Endodermal cell (in vitro differentiated cells): ENCODE measurements at regions not wholly inside any gene's neighbourhood (a gene's known extent, or its start where the extent isn't known, plus 50 kb on each side); places are given as distances from the start of the nearest gene placed in this dataset.

Experiments used
- DNase-seq: peaks from one replicate; pipeline ENCODE4 v3.0.0-alpha.2; 2017
- H3K27ac ChIP-seq: 2 replicates; pipeline ENCODE4 v1.5.1; 2013; ENCODE audit warnings: mild to moderate bottlenecking, low read depth, low read length, moderate library complexity
- H3K27me3 ChIP-seq: 2 replicates; pipeline ENCODE4 v1.6.1; 2013; ENCODE audit warnings: mild to moderate bottlenecking, low read length, moderate library complexity; ENCODE audit not compliant: insufficient read depth, control insufficient read depth, poor library complexity, severe bottlenecking
- H3K36me3 ChIP-seq: 2 replicates; pipeline ENCODE4 v1.7.0; 2013; ENCODE audit warnings: mild to moderate bottlenecking, low read length, moderate library complexity; ENCODE audit not compliant: control insufficient read depth, insufficient read depth
- H3K4me1 ChIP-seq: one replicate; pipeline ENCODE4 v1.7.0; 2013; ENCODE audit warnings: low read length; ENCODE audit not compliant: control insufficient read depth, insufficient read depth
- H3K4me3 ChIP-seq: 2 replicates; pipeline ENCODE4 v1.5.1; 2013; ENCODE audit warnings: mild to moderate bottlenecking, low read length, moderate library complexity
- H3K9ac ChIP-seq: 2 replicates; pipeline ENCODE4 v1.6.1; 2013; ENCODE audit warnings: mild to moderate bottlenecking, low read length, moderate library complexity; ENCODE audit not compliant: poor library complexity, severe bottlenecking; ENCODE audit errors: extremely low read depth
- H3K9me3 ChIP-seq: 2 replicates; pipeline ENCODE4 v1.6.1; 2013; ENCODE audit warnings: mild to moderate bottlenecking, low read length, moderate library complexity; ENCODE audit not compliant: control insufficient read depth
- H3K27ac Mint-ChIP-seq: 2 replicates; pipeline ENCODE4 v1.8.0; 2020; ENCODE audit warnings: mixed read lengths
- H3K27me3 Mint-ChIP-seq: 2 replicates; pipeline ENCODE4 v1.8.0; 2021; ENCODE audit warnings: mild to moderate bottlenecking, mixed read lengths; ENCODE audit not compliant: insufficient read depth
- H3K36me3 Mint-ChIP-seq: 2 replicates; pipeline ENCODE4 v1.8.0; 2020; ENCODE audit warnings: low read depth, mixed read lengths
- H3K4me1 Mint-ChIP-seq: 2 replicates; pipeline ENCODE4 v1.8.0; 2020; ENCODE audit warnings: mixed read lengths
- H3K4me3 Mint-ChIP-seq: 2 replicates; pipeline ENCODE4 v1.8.0; 2020; ENCODE audit warnings: mild to moderate bottlenecking, moderate library complexity, mixed read lengths
- H3K9me3 Mint-ChIP-seq: 2 replicates; pipeline ENCODE4 v1.8.0; 2020; ENCODE audit warnings: mild to moderate bottlenecking, mixed read lengths
- CTCF ChIP-seq: fragments of 200-600 bp; sonication (generic); conservative IDR thresholded peaks from 2 replicates; pipeline ENCODE4 v1.5.0; 2021; ENCODE audit warnings: antibody characterized with exemption, mild to moderate bottlenecking
- WGBS, 2 experiments: methylation state at CpG; one replicate each; pipeline versions ENCODE4 v1.1.5 to v1.1.7; 2013; ENCODE audit warnings: missing lambda C conversion rate in 2 of 2, mixed read lengths in 1 of 2; ENCODE audit not compliant: insufficient coverage in 1 of 2, insufficient read length in 1 of 2; 5-methylcytosine and 5-hydroxymethylcytosine counted together

GRCh38 chr3:135834465-135834864 lies 131.1 kb upstream of the PPP2R3A start:
- DNase-seq = no peak
- Mint-ChIP-seq H3K9me3 (peaks cover 4% of the 10 kb centered on the region), H3K27ac (no peak overlapping the region), H3K27me3 (no peaks in the 10 kb centered on the region), H3K4me3 (no peak overlapping the region), H3K36me3 (no peaks in the 10 kb centered on the region), H3K4me1 (peaks cover 10% of the 10 kb centered on the region)
- Histone ChIP-seq H3K9ac (no peak overlapping the region), H3K9me3 (no peaks in the 10 kb centered on the region), H3K4me3 (no peak overlapping the region), H3K4me1 (peaks cover 5% of the 10 kb centered on the region), H3K27me3 (peaks cover 5% of the 10 kb centered on the region), H3K27ac (no peak overlapping the region), H3K36me3 (no peaks in the 10 kb centered on the region)
- TF ChIP-seq CTCF = no peak

GRCh38 chr3:135837977-135838631 lies 127.4 kb upstream of the PPP2R3A start:
- Mint-ChIP-seq H3K27me3 (no peaks in the 10 kb centered on the region), H3K9me3 (no peaks in the 10 kb centered on the region), H3K36me3 (no peaks in the 10 kb centered on the region), H3K4me1 (no peaks in the 10 kb centered on the region), H3K27ac (no peak overlapping the region), H3K4me3 (no peak overlapping the region)
- Histone ChIP-seq H3K9me3 (no peaks in the 10 kb centered on the region), H3K36me3 (no peaks in the 10 kb centered on the region), H3K4me1 (no peaks in the 10 kb centered on the region), H3K27me3 (peaks cover 5% of the 10 kb centered on the region), H3K27ac (no peak overlapping the region), H3K9ac (no peak overlapping the region), H3K4me3 (no peak overlapping the region)
- 94 to 95% methylated on average over 4 to 5 of the region's 5 CpGs for WGBS, 2 experiments
- no peak for TF ChIP-seq CTCF
- no peak for DNase-seq

GRCh38 chr3:135840436-135840835 lies 125.1 kb upstream of the PPP2R3A start:
- Histone ChIP-seq H3K9ac (no peak overlapping the region), H3K4me3 (no peak overlapping the region), H3K27me3 (peaks cover 5% of the 10 kb centered on the region), H3K27ac (no peak overlapping the region), H3K36me3 (no peaks in the 10 kb centered on the region), H3K4me1 (no peaks in the 10 kb centered on the region), H3K9me3 (no peaks in the 10 kb centered on the region)
- Mint-ChIP-seq H3K27me3 (no peaks in the 10 kb centered on the region), H3K4me1 (no peaks in the 10 kb centered on the region), H3K4me3 (no peak overlapping the region), H3K9me3 (no peaks in the 10 kb centered on the region), H3K27ac (no peak overlapping the region), H3K36me3 (no peaks in the 10 kb centered on the region)
- WGBS, 2 experiments = 86 to 89% methylated on average over 1 of the region's 1 CpG
- TF ChIP-seq CTCF = no peak
- DNase-seq = no peak
